ENCODE measurements at regions not wholly inside any gene's neighbourhood (a gene's known extent, or its start where the extent isn't known, plus 50 kb on each side); places are given as distances from the start of the nearest gene placed in this dataset.

DNA sequence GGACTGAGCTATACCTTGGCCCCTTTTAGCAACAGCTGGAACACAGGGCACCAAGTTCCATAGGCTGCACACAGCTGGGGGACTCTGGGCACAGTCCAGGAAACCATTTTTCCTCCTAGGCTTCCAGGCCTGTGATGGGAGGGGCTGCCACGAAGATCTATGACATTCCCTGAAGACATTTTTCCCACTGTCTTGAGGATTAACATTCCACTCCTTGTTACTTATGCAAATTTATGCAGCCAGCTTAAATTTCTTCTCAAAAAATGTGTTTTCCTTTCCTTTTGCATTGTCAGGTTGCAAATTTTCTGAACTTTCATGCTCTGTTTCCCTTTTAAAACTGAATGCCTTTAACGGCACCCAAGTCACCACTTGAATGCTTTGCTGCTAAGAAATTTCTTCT lies 580.1 kb upstream of the FTMT start:
- no peak for TF ChIP-seq ZFX (IDR thresholded peaks at IDR 0.05; ENCODE audit: borderline replicate concordance)
- TF ChIP-seq, protein P1, sequence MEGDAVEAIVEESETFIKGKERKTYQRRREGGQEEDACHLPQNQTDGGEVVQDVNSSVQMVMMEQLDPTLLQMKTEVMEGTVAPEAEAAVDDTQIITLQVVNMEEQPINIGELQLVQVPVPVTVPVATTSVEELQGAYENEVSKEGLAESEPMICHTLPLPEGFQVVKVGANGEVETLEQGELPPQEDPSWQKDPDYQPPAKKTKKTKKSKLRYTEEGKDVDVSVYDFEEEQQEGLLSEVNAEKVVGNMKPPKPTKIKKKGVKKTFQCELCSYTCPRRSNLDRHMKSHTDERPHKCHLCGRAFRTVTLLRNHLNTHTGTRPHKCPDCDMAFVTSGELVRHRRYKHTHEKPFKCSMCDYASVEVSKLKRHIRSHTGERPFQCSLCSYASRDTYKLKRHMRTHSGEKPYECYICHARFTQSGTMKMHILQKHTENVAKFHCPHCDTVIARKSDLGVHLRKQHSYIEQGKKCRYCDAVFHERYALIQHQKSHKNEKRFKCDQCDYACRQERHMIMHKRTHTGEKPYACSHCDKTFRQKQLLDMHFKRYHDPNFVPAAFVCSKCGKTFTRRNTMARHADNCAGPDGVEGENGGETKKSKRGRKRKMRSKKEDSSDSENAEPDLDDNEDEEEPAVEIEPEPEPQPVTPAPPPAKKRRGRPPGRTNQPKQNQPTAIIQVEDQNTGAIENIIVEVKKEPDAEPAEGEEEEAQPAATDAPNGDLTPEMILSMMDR (IDR thresholded peaks at IDR 0.05): no peak
- H3K27ac ChIP-seq: no peak overlapping the region

DNA sequence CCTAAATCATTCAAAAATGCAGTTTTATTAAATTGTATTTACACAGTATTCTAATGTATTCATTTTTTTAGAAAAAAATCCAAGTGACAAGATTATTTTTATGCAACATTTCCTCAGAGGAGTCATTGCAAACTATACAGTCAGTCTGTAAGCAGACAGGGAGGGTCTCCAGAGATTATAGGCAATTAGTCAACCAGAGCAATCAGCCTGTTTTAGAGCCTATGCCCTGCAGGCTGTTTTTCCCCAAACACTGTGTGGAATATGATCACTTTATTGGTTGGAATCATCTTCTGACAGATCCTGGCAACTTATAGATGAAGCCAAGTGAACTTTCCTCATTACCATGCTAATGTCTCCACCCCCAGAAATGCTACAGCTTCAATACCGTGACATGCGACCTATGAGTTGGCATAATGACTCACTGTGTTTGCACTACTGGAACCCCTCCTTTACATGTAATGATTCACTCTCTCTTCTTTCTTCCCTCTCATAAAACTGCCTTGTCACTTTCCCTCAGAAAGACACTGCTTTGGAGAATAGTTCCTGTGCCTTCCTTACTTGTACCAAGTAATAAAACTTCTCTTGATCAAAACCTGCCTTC lies 577.7 kb upstream of the FTMT start:
- no peak overlapping the region for H3K27ac ChIP-seq
- no peak for TF ChIP-seq ZFX (IDR thresholded peaks at IDR 0.05; ENCODE audit: borderline replicate concordance)
- TF ChIP-seq, protein P1 (IDR thresholded peaks at IDR 0.05): no peak

DNA sequence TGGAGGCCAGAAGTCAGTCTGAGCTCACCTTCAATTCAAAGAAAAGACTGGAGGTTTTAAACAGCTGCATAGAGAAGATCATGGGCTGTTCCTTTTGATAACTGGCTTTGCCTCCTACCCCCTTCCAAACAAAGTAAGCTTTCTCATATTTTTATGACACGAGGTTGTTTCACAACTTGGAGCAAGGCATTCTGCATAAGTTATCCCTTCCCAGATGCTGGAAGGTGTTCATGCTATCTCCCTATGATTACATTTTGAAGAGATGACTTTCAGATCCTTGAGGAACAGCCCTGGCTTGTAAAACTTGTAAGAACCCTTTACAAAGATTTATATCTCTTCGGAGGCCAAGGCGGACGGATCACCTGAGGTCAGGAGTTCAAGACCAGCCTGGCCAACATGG lies 571.9 kb upstream of the FTMT start:
- no peak overlapping the region for H3K27ac ChIP-seq
- TF ChIP-seq, protein P1 (IDR thresholded peaks at IDR 0.05): no peak
- no peak for TF ChIP-seq ZFX (IDR thresholded peaks at IDR 0.05; ENCODE audit: borderline replicate concordance)

GRCh38 chr5:121285801-121286521 lies 565.7 kb upstream of the FTMT start:
- no peak for TF ChIP-seq ZFX (IDR thresholded peaks at IDR 0.05; ENCODE audit: borderline replicate concordance)
- TF ChIP-seq, protein P1 (IDR thresholded peaks at IDR 0.05): no peak
- no peak overlapping the region for H3K27ac ChIP-seq

DNA sequence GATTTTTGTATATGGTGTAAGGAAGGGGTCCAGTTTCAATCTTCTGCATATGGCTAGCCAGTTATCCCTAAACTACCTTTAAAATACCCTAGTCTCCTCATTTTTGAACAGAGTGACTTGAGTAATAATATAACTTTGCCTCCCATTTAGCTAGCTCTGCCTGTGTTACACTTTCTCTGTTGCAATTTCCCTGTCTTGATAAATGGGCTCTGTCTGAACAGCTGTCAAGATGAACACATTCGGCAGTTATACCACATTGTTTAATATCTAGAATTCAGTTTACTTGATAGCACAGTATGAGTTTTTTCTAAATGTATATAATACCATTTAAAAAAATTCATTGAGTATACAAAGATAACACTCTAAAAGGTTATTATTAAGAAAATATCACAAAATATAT lies 562.9 kb upstream of the FTMT start:
- no peak overlapping the region for H3K27ac ChIP-seq
- TF ChIP-seq ZFX (IDR thresholded peaks at IDR 0.05; ENCODE audit: borderline replicate concordance): no peak
- TF ChIP-seq, protein P1 (IDR thresholded peaks at IDR 0.05): no peak

- TF ChIP-seq, protein P1 (IDR thresholded peaks at IDR 0.05): no peak
- no peak for TF ChIP-seq ZFX (IDR thresholded peaks at IDR 0.05; ENCODE audit: borderline replicate concordance)
Measured at GRCh38 chr5:121292664-121293063, 559.0 kb upstream of the FTMT start.

DNA sequence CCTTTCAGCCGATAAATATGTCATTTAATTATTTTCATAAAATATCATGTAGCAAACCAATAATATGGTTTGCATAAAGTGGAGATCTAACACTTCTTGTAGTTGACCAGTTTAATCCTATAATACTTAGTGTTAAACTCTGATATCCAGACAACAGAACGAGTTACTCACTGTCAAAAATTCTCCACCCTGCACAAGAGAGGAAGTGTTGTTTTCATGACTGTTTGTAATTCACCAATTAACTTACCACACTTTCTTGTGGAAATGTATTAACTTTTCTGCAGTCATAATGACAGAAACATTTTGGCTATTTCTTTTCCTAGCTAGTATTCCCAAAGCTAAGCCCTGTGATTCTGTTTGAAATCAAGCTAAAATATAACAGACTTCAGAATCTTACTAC lies 555.3 kb upstream of the FTMT start:
- H3K27ac ChIP-seq: no peak overlapping the region
- TF ChIP-seq ZFX (IDR thresholded peaks at IDR 0.05; ENCODE audit: borderline replicate concordance): no peak
- TF ChIP-seq, protein P1 (IDR thresholded peaks at IDR 0.05): no peak

More at GRCh38 chr5:121292664-121293063, 559.0 kb upstream of the FTMT start:
- H3K27ac ChIP-seq: no peak overlapping the region

All from 22Rv1 (cell line).